Stimulated activated naive CD4-positive, alpha-beta T cell treated with Interleukin-2 at 50 U/mL for 16 hours (primary cell): ENCODE measurements at regions not wholly inside any gene's neighbourhood (a gene's known extent, or its start where the extent isn't known, plus 50 kb on each side); places are given as distances from the start of the nearest gene placed in this dataset.
A peak's percentile ranks its signal among the peaks of the same experiment; 100 is the strongest.

Experiments used
- DNase-seq: peaks from one replicate; lab custom pipeline; 2025; lab: John Stamatoyannopoulos, UW

GRCh38 chr1:185645686-185646085 lies 88.5 kb upstream of the HMCN1 start:
- DNase-seq = no peak

GRCh38 chr1:185645162-185645640 lies 89.0 kb upstream of the HMCN1 start:
- DNase-seq = no peak

GRCh38 chr1:185644531-185644930 lies 89.7 kb upstream of the HMCN1 start:
- no peak for DNase-seq

GRCh38 chr1:185636848-185637247 lies 97.3 kb upstream of the HMCN1 start:
- DNase-seq = no peak

GRCh38 chr1:185634704-185635103 lies 99.5 kb upstream of the HMCN1 start:
- no peak for DNase-seq

GRCh38 chr1:185632659-185633423 lies 101.3 kb upstream of the HMCN1 start:
- no peak for DNase-seq

- DNase-seq = no peak
Observed at GRCh38 chr1:185631843-185632242, 102.3 kb upstream of the HMCN1 start.

GRCh38 chr1:185627761-185628501 lies 106.3 kb upstream of the HMCN1 start:
- DNase-seq = no peak

- DNase-seq = no peak
Observed at GRCh38 chr1:185627171-185627570, 107.0 kb upstream of the HMCN1 start.

- no peak for DNase-seq
Observed at GRCh38 chr1:185626344-185626743, 107.8 kb upstream of the HMCN1 start.

- no peak for DNase-seq
Observed at GRCh38 chr1:185610954-185611353, 123.2 kb upstream of the HMCN1 start.

GRCh38 chr1:185608177-185608576 lies 126.0 kb upstream of the HMCN1 start:
- no peak for DNase-seq

GRCh38 chr1:185603158-185603557 lies 131.0 kb upstream of the HMCN1 start:
- no peak for DNase-seq

- DNase-seq = no peak
Observed at GRCh38 chr1:185601189-185601588, 133.0 kb upstream of the HMCN1 start.

- no peak for DNase-seq
Observed at GRCh38 chr1:185600641-185601040, 133.6 kb upstream of the HMCN1 start.

GRCh38 chr1:185598332-185598731 lies 135.9 kb upstream of the HMCN1 start:
- no peak for DNase-seq

GRCh38 chr1:185595835-185596667 lies 138.1 kb upstream of the HMCN1 start:
- DNase-seq = peak; percentile 30

- no peak for DNase-seq
Observed at GRCh38 chr1:185594786-185595410, 139.3 kb upstream of the HMCN1 start.

- DNase-seq = no peak
Observed at GRCh38 chr1:185593271-185593670, 140.9 kb upstream of the HMCN1 start.

GRCh38 chr1:185585770-185586169 lies 148.4 kb upstream of the HMCN1 start:
- no peak for DNase-seq

GRCh38 chr1:185581961-185582725 lies 152.0 kb upstream of the HMCN1 start:
- no peak for DNase-seq
